Psoas muscle (tissue), 7 donors: ENCODE measurements at regions not wholly inside any gene's neighbourhood (a gene's known extent, or its start where the extent isn't known, plus 50 kb on each side); places are given as distances from the start of the nearest gene placed in this dataset.

Experiments
- ATAC-seq, 4 donors: fragments of 200-7000 bp; cut with Tn5 transposase; one replicate each; pipeline ENCODE4 v1.9.1; 2020; ENCODE audit warnings: moderate library complexity in 3 of 4, mild to moderate bottlenecking in 2 of 4
- DNase-seq, 2 donors: peaks; one replicate each; pipeline ENCODE4 v3.0.0-alpha.2; 2020
- H3K27ac ChIP-seq: fragments of 200-600 bp; one replicate; pipeline ENCODE4 v1.8.0; 2022
- H3K27me3 ChIP-seq, 3 donors: fragments of 200-600 bp in 1 of 3; one replicate each; pipeline versions ENCODE4 v1.6.1 to v1.8.0; 2013 to 2022; ENCODE audit warnings: low read length in 2 of 3, mild to moderate bottlenecking in 2 of 3, moderate library complexity in 1 of 3; ENCODE audit not compliant: insufficient read depth in 3 of 3
- H3K36me3 ChIP-seq, 2 donors: fragments of 200-600 bp in 1 of 2; one replicate each; pipeline versions ENCODE4 v1.6.1 to v1.8.0; 2013 to 2022; ENCODE audit warnings: low read depth in 1 of 2, mild to moderate bottlenecking in 1 of 2, moderate library complexity in 1 of 2; ENCODE audit not compliant: insufficient read depth in 1 of 2
- H3K4me1 ChIP-seq: fragments of 200-600 bp; one replicate; pipeline ENCODE4 v1.8.0; 2022
- H3K4me3 ChIP-seq: fragments of 200-600 bp; one replicate; pipeline ENCODE4 v1.8.0; 2022; ENCODE audit warnings: mild to moderate bottlenecking
- H3K9me3 ChIP-seq: fragments of 200-600 bp; one replicate; pipeline ENCODE4 v1.8.0; 2022
- WGBS, 3 donors: extraction: QIAGEN DNeasy Blood & Tissue Kit; methylation state at CpG; one replicate each; pipeline versions ENCODE4 v1.1.6 to v1.1.7; 2013; 5-methylcytosine and 5-hydroxymethylcytosine counted together
- intact Hi-C, 2 donors: fragments of 100-400 bp; cut with DNase I; formaldehyde crosslinking; loops; one replicate each; pipeline versions ENCODE4 v1.11.0 to v1.14.2; 2022
- TF ChIP-seq, protein P1 (sequence below): fragments of 200-600 bp; IDR thresholded peaks from one replicate; pipeline ENCODE4 v1.8.0; 2022; ENCODE audit warnings: antibody characterized with exemption
- donor health status: healthy with polysubstance abuse.
- donor health status: DM: no; HTN: no; CAD: no; lungs with moderate emphysema.
- donor health status: Bipolar disorder and iron deficiency.
- donor health status: healthy.
- donor health status: DM: yes; HTN: yes; CAD: no.
- donor health status: DM: no; HTN: no; CAD: no.
- donor health status: DM: yes; HTN: yes; CAD: no.

DNA sequence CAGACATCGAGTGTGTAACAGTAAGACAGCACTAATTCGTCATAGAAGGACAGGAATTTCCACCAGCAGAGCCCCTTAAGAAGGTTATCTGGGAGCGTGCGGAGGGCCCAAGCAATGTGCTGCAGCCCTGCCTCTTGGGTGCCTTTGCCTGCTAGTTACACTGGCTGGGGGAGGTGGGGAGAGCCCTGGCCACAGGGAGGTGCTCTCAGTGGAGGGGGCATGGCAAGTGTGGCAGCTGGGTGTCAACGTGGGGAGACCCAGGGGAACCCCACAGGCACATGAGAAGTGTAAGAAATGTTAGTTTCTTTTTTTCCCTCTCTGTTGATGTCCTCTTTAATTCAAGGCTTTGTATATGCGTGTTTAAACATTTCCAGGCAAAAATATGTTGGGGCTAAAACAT, 50.9 kb upstream of the TMTC4 start:
- DNase-seq = no peak
- no peak overlapping the region for H3K4me3 ChIP-seq
- H3K9me3 ChIP-seq = peaks cover 4% of the 10 kb centered on the region
- no peaks in the 10 kb centered on the region for H3K27me3 ChIP-seq
- H3K36me3 ChIP-seq = no peaks in the 10 kb centered on the region
- TF ChIP-seq, protein P1, sequence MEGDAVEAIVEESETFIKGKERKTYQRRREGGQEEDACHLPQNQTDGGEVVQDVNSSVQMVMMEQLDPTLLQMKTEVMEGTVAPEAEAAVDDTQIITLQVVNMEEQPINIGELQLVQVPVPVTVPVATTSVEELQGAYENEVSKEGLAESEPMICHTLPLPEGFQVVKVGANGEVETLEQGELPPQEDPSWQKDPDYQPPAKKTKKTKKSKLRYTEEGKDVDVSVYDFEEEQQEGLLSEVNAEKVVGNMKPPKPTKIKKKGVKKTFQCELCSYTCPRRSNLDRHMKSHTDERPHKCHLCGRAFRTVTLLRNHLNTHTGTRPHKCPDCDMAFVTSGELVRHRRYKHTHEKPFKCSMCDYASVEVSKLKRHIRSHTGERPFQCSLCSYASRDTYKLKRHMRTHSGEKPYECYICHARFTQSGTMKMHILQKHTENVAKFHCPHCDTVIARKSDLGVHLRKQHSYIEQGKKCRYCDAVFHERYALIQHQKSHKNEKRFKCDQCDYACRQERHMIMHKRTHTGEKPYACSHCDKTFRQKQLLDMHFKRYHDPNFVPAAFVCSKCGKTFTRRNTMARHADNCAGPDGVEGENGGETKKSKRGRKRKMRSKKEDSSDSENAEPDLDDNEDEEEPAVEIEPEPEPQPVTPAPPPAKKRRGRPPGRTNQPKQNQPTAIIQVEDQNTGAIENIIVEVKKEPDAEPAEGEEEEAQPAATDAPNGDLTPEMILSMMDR = no peak
- WGBS, 3 donors = 62 to 70% (median 64%) methylated on average over 6 of the region's 6 CpGs
- intact Hi-C loops = no loop called here
- H3K4me1 ChIP-seq = no peaks in the 10 kb centered on the region
- no peak overlapping the region for H3K27ac ChIP-seq
- ATAC-seq = no peak

DNA sequence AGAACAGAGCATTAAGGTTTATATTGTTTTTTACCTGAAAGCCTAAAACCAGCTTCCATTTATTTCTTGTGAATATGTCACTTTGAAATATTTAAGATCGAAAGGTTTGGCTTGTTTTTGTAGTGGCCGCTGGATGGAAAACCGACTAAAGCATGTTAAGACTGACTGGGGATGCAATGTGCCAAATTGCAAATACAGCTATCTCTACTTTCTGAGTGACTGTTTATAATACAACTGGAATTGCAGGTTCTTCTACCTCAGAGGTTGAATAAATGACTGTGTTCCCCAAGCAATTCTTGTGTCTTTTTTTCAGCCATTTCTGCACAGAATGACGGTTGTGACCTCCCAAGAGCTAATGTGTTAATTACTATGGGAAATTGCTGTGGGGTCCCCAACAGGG, 50.0 kb upstream of the TMTC4 start:
- DNase-seq (no peak), ATAC-seq (no peak)
- Histone ChIP-seq H3K4me1 (no peaks in the 10 kb centered on the region), H3K36me3 (no peaks in the 10 kb centered on the region), H3K27me3 (no peaks in the 10 kb centered on the region), H3K4me3 (no peak overlapping the region), H3K9me3 (peaks cover 4% of the 10 kb centered on the region), H3K27ac (no peak overlapping the region)
- TF ChIP-seq, protein P1 = no peak
- intact Hi-C loops = no loop called here
- 77 to 87% (median 84%) methylated on average over 4 of the region's 4 CpGs for WGBS, 3 donors
